ENCODE measurements at regions not wholly inside any gene's neighbourhood (a gene's known extent, or its start where the extent isn't known, plus 50 kb on each side); places are given as distances from the start of the nearest gene placed in this dataset.

DNA sequence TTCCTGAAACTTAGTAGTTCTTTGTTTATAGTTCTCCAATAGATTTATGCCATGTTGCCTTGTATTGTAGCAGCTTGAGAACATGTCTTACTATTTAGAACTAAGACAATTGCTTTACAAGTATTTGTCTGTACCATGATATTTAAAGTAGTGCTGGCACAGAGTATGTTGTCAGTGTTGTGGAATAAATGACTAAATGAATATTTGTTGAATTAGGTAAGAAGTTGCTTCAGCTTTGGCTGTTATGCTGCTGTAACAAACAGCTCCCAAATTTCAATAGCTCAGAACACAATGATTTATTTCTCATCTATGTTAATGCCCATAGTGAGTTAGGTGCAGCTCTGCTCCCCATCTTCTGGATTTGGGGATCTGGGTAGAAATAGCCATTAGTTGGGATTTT is 90.2 kb upstream of the VCAM1 start:
- TF ChIP-seq CTCF (conservative IDR thresholded peaks at IDR 0.05; ENCODE audit: low read depth, low read length) (no peak), EZH2phosphoT487 (IDR thresholded peaks at IDR 0.05; ENCODE audit: borderline replicate concordance, low read length) (no peak)

All from PC-3 (cell line).